ENCODE measurements at regions not wholly inside any gene's neighbourhood (a gene's known extent, or its start where the extent isn't known, plus 50 kb on each side); places are given as distances from the start of the nearest gene placed in this dataset.

- H3K4me2 ChIP-seq (ENCODE audit: low read length), result no peak overlapping the region
- no peaks in the 10 kb centered on the region for H4K20me1 ChIP-seq (ENCODE audit: insufficient read depth)
- H3K4me3 ChIP-seq (replicated peaks in 1 of 2; ENCODE audit: low read depth in 1 of 2, low read length in 2 of 2), result no peak overlapping the region
- BruUV-seq (replicated peaks), result no TSS peak
- H3K9me2 ChIP-seq (ENCODE audit: insufficient read depth), result no peaks in the 10 kb centered on the region
- no peaks in the 10 kb centered on the region for H3K27me3 ChIP-seq (ENCODE audit: insufficient read depth, low read length)
- H3K27ac ChIP-seq (ENCODE audit: low read depth, low read length), result no peak overlapping the region
- TF ChIP-seq SRF (IDR thresholded peaks at IDR 0.05; ENCODE audit: low read depth) (no peak), EZH2phosphoT487 (IDR thresholded peaks at IDR 0.05; ENCODE audit: borderline replicate concordance) (no peak), ATF3 (IDR thresholded peaks at IDR 0.05) (no peak), ZBTB33 (IDR thresholded peaks at IDR 0.05; ENCODE audit: extremely low read depth, insufficient replicate concordance, low read length) (no peak), TCF7L2 (IDR thresholded peaks at IDR 0.05; ENCODE audit: borderline replicate concordance, extremely low read depth, insufficient read depth, insufficient read length) (no peak), FOSL1 (IDR thresholded peaks at IDR 0.05; ENCODE audit: low read depth) (no peak), SIN3A (IDR thresholded peaks at IDR 0.05; ENCODE audit: low read depth) (no peak), ELF1 (IDR thresholded peaks at IDR 0.05; ENCODE audit: borderline replicate concordance, low read depth) (no peak), CEBPB (IDR thresholded peaks at IDR 0.05; ENCODE audit: low read depth) (no peak), POLR2AphosphoS5 (IDR thresholded peaks at IDR 0.05; ENCODE audit: low read depth, low read length) (no peak), YY1 (IDR thresholded peaks at IDR 0.05; ENCODE audit: extremely low read depth, insufficient replicate concordance, low read depth, low read length) (no peak), EGR1 (IDR thresholded peaks at IDR 0.05; ENCODE audit: low read depth) (no peak), POLR2A (IDR thresholded peaks at IDR 0.05; ENCODE audit: borderline replicate concordance, extremely low read depth, insufficient read depth, insufficient read length) (no peak), ZNF274 (IDR thresholded peaks at IDR 0.05; ENCODE audit: low read depth, low read length) (no peak), REST (IDR thresholded peaks at IDR 0.05; ENCODE audit: low read depth) (no peak), CBX3 (IDR thresholded peaks at IDR 0.05; ENCODE audit: low read depth) (no peak), SP1 (IDR thresholded peaks at IDR 0.05; ENCODE audit: low read depth) (no peak), CTCF (IDR thresholded peaks at IDR 0.05 in 2 of 3, conservative IDR thresholded peaks at IDR 0.05 in 1 of 3; ENCODE audit: borderline replicate concordance in 1 of 3, insufficient read depth in 1 of 3, low read depth in 2 of 3, low read length in 2 of 3) (no peak), ZFX (IDR thresholded peaks at IDR 0.05) (no peak)
- ChIA-PET POLR2A (no interaction called here), CTCF (no interaction called here), RAD21 (ENCODE audit: low non-redundant PET in 1 of 2, low total read pairs in 2 of 2, uncharacterized antibody in 2 of 2, unreplicated experiment in 2 of 2) (no interaction called here)
- no peaks in the 10 kb centered on the region for H3K36me3 ChIP-seq (ENCODE audit: control insufficient read depth in 1 of 2, insufficient read depth in 2 of 2, low read length in 2 of 2)
- no peak overlapping the region for H3K9ac ChIP-seq (ENCODE audit: low read length)
- no peaks in the 10 kb centered on the region for H3K79me2 ChIP-seq (ENCODE audit: insufficient read depth, low read length)
- intact Hi-C loops (cut with micrococcal nuclease), result no loop called here
- no peak for ATAC-seq
- H2AFZ ChIP-seq (ENCODE audit: low read depth, low read length, poor library complexity, severe bottlenecking), result no peak overlapping the region
- DNase-seq (ENCODE audit: low read depth, low spot score), result no peak
- no peaks in the 10 kb centered on the region for H3K9me3 ChIP-seq (ENCODE audit: control insufficient read depth in 1 of 2, insufficient read depth in 1 of 2, low read depth in 1 of 2, low read length in 2 of 2)
- H3K4me1 ChIP-seq (ENCODE audit: control insufficient read depth in 1 of 2, insufficient read depth in 2 of 2, low read length in 2 of 2), result no peaks in the 10 kb centered on the region
Measured at GRCh38 chr2:2452961-2453360, 121.9 kb upstream of the MYT1L start.

Data from HCT116 (cell line).